RKO (cell line): ENCODE measurements at regions not wholly inside any gene's neighbourhood (a gene's known extent, or its start where the extent isn't known, plus 50 kb on each side); places are given as distances from the start of the nearest gene placed in this dataset.
A peak's percentile ranks its signal among the peaks of the same experiment; 100 is the strongest.
"Not testable (repeated sequence)": the region's sequence is repeated elsewhere in the genome, so short reads cannot be mapped to it uniquely, and the experiment has no call there.

Source experiments
- DNase-seq: peaks from one replicate; pipeline ENCODE4 v3.0.0-alpha.2; 2016; ENCODE audit warnings: low spot score

DNA sequence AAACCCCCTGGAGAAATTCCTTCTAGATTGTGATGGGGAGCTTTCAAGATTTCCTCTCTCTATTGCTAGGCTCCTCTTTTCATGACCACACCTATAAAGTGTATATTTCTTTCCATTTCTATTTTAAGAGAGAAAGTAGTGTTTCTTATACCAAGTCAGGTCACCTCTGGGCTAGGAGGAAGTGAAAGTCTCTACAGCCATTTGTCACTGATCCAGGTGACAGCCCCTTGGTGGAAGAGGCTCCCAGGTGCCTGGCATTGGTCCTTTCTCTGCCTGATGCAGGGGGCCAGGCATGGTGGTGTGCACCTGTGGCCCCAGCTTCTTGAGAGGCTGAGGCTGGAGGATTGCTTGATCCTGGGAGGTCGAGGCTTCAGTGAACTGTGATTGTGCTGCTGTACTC is 64.7 kb downstream of the DHCR7 start:
- no peak for DNase-seq

DNA sequence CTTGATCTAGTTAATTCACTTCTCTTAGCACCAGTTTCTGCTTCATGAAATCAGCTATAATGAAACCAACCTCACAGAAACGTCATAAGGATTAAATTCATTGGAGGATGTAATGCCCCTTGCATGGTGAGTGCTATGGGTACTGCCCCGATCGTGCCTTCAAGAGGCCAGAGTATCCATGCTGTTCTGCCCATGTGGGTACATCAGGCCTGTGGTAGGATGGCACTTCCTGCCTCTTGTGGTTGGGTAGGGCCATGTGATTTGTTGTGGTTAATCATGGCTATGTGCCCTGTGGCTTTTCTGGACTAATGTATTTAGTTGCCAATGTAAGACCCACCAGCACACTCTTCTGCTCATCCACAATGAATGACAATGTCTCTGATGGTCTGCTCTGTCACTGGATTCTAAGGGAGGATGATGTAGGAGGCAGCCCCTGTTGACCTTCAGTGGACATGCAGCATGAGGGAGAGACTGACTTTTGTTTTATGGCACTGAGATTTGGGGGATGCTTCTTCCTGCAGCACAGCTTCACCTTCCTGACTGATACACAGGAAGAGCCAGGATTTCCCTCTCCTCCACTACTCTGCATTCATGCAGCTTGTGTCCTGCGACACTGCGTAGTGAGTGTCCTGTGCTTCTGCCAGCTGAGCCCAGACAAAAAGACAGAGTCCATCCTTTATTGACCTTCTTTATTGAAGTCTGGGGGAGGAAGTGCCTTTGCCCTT is 66.2 kb downstream of the DHCR7 start:
- DNase-seq, result no peak

DNA sequence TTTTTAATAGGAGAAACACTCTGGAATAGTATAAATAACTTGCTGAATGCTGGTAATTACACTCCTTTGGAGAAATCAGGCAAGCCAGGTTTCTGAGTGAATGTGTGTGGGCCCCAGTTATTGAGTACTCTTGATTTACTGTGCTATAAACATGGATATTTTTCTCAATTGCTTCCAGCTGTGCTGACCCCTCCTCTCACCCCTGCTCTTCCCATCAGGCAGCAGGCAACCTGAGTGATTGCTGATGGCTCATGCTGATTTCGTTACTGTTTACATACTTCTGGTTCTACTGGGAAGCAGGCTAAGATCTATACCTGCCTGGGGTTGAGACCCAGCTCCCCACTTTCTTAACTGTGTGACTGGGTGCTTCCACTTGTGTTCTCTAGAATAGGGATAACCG is 68.5 kb downstream of the DHCR7 start:
- DNase-seq, result no peak

DNA sequence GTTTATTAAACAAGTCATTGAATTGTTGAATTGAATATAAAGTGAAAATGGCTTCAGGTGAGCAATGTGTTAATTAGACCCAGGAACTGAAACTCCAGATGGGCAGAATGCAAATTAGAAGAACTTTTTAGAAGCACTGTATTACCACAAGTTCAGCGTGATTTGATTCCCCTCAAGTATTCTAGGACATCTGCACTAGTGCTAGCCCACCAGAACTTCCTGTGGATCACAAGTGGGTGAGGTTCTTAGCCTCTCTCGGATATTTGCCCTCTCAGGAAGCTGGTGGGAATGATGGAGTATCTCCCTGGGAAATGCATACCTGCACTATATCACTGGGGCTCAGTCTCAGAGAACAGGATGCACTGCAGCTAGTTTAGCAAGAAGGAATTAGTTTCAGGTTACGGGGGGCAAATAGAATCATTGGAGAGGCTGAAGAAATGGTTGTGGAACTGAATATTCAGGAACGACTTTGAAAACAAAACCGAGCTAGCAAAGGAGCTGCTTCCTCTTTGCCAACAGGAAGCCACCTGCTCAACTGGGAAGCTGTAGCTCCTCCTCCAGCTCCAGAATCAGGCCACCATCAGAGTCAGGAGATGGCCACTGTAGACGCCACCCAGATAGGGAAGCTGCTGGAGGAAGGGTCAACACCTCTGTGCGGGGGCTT is 74.3 kb downstream of the DHCR7 start:
- no peak for DNase-seq

DNA sequence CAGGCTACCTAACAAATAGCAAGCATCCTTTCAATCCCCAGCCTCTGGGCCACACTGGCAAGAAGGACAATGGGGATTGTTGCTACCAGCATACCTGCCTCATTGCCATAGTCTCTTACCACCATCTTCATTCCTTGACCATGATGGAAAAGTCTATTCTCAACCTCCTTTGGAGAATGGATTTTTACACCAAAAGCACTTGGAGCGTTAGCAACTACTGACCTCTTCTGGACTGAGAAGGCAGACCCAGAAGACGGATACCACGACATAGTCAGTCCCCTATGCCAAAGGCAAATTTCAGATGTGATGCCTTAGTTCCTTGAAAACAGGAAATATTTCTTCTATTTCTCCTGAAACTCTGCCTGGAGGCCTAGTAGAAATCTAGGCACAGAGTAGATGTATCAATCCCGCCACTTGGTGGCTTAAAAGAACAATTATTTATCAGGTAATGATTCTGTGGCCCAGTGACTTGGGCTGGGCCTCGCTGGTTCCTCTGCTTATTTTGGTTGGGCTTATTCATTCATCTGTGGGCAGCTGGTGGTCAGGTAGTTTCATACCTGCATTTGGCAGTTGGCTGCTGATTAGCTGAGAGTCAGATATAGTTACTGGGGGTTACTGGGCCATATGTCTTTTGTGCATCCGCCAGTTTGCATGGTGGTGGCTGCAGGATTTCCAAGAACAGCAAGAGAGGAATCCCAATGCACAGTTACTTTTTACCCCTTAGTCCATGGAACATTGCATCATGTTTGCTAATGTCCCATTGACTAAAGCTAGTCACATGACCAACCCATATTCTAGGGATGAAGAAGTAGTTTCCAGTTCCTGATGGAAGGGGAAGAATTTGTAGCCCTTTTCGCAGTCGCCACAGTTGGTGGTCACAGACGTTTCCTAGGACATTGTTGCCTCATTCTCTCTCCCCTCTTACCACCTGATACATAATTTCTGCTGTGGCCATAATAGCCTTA is 75.2 kb downstream of the DHCR7 start:
- DNase-seq, result peak; percentile 8

DNA sequence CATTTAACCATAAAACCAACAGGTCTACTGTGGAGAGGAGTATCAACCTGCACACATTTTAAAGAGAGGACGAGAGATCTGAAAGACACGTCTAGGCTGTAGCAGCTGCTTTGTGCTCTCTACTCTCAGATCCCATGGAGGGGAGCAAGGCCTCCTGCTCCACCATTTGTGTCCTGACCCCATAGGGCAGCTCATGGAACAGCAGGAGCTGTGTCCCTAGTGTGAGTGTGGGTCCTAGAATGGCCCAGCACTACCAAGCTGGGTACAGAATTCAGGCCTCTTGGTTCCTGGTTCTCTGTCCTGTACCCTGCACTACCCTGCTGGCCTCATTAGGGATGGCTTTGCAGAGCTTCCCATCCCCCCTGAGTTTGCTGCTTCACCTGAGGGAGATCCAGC is 76.5 kb downstream of the DHCR7 start:
- DNase-seq, result no peak

DNA sequence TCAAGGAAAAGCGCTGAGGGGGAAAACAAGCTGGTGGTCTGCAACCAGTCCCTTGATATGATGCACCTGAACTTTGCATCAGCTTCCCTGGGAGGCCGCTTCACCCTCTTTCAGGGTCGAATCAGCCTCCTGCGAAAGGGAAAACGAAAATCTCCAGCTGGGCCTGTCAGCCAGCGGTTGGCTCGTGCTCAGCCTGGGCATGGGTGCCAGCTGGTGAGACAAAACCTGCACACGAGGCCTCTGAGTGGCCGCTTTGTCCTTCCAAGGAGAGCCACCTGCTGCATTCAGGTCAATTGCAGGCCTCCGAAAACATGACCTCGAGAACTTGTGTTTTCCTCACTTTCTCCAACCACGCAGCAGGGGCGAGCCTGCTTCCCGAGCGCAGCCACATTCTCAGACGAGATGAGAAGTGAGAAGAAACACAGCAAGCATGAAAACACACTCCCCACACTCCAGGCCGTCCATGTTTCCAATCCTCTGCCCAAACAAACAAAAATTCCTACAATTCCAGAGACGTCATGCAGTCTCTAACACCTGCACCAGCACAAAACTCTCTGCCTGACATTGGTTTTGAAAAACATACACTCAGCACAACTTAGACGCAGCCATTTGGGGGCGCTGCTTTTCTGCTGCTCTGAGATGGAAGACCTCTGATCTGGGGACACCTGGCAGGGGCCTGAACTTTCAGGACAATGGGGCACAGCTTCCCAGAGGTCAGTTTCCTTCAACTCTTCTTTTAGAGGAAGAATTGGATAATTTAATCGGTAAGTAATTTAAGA is 77.1 kb downstream of the DHCR7 start:
- no peak for DNase-seq

DNA sequence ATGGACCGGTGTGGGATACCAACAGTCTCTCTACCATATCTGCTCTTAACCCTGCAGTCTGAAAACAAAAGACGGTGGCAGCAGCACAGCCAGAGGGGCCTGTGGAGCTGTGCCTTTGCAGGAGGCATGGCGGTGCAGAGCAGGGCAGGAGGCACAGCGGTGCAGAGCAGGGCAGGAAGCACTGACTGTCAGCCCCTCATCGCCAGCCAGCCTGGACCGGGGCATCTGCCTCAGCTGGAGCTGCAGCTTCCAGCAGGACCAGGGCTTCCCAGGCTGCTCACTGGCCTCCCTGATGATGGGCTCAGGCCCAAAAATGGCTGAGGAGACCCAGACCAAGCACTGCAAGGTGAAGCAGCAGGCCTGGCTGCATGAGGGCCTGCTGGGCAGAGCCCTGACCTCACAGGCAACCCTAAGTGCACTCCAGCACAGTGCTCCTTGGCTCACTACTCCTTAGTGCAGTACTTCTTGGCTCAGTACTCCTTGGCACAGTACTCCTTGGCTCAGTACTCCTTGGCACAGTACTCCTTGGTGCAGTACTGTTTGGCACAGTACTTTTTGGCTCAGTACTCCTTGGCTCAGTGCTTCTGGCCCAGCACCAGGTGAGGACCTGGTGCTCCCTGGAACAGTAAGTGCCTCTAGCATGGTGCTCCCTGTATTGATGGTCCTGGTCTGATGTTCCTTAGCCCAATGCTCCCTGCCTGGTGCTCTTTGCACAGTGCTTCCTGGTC is 78.0 kb downstream of the DHCR7 start:
- no peak for DNase-seq

DNA sequence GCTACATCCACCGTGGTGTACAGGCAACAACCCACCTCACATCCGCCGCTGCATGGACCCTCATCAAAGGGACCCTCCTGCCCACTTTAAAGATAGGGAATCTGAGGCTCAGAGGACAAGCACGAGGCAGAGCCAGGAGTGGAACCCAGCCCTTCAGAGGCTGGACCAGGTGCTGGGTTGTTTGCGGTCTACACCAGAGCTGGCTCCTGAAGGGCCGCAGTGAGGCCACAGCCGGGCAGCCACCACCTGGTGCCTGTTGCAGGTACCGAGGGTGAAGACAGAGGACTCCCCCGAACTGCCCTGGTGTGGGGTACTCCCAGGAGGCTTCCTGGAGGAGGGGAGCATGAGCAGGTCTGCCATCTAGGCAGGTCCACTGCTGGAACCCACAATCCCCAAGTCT is 78.8 kb downstream of the DHCR7 start:
- no peak for DNase-seq

DNA sequence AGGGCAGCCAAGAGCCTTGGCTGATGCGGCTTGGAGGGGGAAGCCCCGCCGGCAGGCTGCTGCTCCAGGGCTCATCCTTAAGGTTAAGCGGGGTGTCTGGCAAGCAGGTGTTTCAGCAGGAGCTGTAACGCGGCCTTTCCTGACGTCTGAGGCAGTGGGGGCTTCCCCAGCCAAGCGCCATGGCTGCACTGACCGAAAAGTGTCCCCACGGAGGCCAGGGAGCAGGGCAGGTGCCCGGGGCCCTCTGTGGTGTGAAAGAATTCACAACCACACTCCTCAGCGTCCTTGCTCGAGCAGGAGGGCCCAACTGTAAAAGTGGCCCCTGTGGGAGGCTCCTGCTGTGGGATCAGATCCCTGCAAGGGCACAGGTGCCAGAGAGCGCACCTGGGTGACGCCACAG is 79.2 kb downstream of the DHCR7 start:
- no peak for DNase-seq

DNA sequence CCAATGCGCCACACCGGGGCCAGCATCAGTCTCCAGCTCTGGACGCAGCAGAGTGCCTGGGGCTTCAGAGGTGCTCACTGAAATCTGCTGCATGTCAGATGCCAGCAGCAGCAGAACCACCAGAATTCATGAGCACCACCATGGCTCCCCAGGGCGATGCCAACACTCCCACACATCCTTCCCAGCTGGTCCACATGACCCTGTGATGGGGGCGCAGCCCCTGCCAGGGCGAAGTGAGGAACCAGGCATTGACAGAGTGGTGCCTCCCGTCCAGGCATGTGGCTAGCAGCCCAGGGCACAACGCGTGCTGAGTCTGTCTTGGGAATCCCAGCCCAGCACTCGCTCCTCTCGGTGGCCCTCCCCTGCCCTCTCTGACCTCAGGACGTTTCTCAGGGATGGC is 80.4 kb downstream of the DHCR7 start:
- DNase-seq, result no peak

DNA sequence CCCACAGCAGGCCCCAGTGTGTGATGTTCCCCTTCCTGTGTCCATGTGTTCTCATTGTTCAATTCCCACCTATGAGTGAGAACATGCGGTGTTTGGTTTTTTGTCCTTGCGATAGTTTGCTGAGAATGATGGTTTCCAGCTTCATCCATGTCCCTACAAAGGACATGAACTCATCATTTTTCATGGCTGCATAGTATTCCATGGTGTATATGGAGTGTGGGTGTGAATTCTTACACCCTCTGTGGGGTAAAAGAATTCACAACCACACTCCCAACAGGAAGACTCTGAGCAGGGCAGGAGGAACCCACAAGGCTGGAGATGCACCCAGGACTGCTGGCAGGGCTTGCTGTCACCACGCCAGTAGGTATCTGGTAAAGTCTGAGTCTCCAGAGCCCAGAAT is 80.9 kb downstream of the DHCR7 start:
- DNase-seq, result not testable (repeated sequence)

DNA sequence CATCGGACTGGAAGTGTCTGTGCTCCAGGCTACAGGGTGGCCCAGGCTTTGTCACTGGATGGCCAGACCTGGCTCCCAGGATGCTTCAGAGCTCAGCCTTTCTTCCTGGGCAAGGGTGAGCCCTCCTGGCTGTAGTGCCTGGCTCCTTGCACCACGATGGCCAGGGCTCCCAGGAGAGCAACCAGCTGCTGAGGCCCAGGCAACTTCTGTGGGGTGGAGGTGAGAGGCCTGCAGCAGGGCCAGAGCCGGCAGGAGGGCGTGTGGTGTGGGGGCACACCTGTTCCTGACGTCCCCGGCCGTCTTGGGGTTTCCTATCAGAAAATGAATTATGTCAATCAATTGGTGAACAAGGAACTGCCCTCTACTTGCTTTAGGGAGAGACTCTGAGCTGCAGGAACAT is 82.1 kb downstream of the DHCR7 start:
- no peak for DNase-seq

DNA sequence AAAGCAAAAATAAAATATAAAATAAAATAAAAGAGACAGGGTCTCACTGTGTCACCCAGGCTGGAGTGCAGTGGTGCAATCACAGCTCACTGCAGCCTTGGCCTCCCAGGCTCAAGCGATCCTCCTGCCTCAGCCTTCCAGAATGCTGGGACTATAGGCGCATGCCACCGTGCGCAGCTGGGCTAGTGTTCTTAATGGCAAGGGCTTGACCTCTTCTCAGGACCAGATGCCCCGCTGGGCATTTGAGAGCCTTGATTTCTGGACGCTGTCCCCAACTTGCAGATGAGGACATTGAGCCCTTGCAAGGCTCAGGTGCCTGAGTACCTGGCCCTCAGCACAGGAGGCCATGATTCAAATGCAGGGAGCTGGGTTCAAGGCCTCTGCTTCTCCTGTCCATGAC is 82.6 kb downstream of the DHCR7 start:
- no peak for DNase-seq

DNA sequence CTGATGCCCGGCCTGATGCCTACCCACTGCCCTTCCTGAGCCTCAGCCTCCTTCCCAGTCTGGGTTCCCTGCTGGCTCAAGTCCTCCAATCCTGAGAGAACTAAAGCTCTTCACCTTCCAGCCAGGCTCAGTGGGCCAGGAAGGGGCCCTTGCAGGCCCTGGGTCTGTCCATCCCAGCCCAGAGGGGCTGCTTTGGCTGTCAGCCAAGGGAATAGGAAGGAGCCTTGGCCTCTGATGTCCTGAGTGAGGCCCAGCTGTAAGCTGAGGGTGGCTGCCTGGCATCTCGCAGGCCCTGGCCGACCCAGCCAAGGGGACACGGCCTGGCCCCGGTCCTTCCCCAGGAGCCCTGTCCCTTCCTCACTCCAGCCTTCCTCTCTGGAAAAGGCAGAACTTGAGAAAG is 83.4 kb downstream of the DHCR7 start:
- no peak for DNase-seq

DNA sequence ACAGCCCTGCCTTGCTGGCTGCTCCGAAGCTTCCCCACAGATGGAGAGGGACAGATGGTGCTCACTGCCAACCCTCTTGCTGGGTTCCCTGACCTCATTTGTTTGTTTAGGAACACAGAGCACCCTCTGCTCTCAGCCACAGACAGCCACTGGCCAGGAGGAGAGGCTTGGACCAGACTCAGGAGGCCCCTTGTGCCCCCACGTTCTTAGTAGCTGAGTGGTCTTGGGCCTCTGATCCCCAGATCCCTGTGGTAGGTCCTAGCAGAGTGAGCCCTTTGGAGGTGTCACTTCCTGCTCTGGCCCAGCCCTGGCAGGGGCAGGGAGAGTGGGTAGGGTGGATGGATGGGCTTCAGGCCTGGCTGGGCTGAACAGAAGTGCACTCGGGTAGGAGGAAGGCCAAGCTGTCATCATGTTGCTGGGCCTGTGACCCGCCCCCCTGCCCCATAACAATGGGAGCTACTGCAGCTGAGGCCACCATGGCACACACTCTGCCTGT is 84.0 kb downstream of the DHCR7 start:
- DNase-seq, result no peak

DNA sequence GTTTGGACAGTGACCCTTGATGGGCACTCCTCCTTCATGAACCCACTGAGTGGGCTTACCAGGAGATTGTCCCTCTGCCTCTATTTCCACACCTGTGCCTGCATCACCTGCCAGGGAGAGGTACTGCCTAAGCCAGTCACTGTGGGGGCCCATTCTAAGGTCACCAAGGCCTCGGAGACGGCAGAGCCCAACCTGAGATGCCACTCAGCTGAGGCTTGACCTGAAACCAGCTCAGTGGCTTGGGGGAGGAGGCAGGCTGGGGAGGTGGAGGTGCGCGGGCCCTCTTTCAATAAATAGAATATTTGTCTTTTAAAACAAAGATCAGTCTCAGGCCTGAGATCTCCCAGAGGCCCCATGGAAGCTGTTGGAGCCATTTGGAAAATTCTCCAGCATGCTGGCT is 84.5 kb downstream of the DHCR7 start:
- no peak for DNase-seq

DNA sequence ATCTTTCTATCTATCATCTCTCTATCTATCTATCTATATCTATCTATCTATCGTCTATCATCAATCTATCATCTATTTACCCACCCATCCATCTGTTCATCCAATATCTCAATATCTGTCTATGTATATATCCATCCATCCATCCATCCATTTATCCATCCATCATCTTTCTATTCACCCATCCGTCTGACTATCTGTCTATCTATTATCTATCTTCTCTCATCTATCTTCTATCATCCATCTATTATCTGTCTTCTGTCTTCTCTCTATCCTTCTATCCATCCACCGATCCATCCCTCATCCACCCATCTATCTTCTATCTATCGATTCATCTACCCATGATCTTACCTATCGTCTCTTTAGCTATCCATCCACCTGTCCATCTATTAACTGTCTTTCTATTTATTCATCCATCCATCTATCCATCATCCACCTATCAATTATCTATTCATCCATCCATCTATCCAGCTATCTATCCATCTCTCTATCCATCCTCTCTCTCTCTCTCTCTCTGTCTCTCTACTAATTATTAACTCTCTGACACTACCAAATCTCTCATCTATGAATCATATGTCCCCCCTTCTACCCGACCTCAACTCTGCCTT is 89.1 kb downstream of the DHCR7 start:
- DNase-seq, result no peak

DNA sequence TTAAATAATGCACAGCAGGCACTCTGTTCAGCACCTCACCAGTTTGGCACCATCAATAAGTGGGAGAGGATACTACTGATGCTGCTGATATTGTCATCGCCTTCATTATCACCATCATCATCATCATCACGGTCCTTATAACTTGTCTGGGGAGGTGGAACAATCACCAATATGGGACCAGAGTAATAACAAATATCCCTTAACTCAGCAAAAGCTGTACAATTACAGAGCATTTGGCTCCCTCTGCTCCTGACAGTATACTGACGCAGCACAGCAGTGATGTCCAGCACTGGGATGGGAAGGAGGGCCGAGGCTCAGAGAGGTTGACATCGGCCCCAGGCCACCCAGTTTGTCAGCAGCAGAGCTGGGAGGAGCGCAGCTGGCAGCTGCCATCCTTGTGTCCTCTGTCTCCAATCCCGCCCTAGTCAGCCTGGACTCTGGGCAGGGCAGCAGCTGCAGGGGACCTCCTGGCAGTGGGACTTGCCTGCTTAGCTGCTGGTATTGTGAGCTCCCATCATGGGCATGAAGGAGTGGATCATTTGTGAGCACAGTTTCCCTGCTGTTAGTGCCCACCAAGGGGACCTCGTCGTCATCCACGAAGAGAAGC is 90.0 kb downstream of the DHCR7 start:
- DNase-seq, result no peak

DNA sequence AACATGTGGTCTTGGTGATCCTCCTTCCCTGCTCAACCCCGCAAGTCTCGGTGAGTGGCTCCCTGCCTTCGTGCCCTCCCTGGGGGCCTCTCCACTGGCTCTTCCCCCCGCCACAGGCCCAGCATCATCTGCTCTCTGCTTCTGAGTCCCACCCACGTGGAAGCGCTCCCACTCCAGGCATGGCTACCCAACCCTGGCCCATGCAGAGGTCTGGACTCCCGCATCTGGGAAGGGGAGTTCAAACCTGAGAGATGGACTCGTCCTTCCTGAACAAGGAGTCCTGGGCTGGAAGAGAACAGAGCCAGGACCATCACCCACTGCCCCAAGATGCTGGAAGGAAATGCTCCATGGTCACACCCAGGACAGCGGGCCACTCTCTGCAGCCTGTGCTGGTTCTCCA is 90.8 kb downstream of the DHCR7 start:
- no peak for DNase-seq
